A549 (cell line): ENCODE measurements at regions not wholly inside any gene's neighbourhood (a gene's known extent, or its start where the extent isn't known, plus 50 kb on each side); places are given as distances from the start of the nearest gene placed in this dataset.
A peak's percentile ranks its signal among the peaks of the same experiment; 100 is the strongest.
"Not testable (repeated sequence)": the region's sequence is repeated elsewhere in the genome, so short reads cannot be mapped to it uniquely, and the experiment has no call there.

ENCODE experiments used
- ATAC-seq, 2 experiments: fragments of 200-7000 bp in 1 of 2; fragments of >200 bp in 1 of 2; cut with Nextera tagmentation in 1 of 2; cut with Tn5 transposase in 1 of 2; 3 replicates each; pipeline versions ENCODE4 v1.8.0 to v1.9.1; 2018 to 2020; ENCODE audit warnings: mild to moderate bottlenecking in 1 of 2, moderate library complexity in 1 of 2
- CTCF ChIA-PET: fragments of 300-600 bp; sonication (Branson Sonifier 250); formaldehyde crosslinking; extraction: SDS; loops from one replicate; lab custom pipeline; 2021; ENCODE audit warnings: antibody characterized with exemption, inconsistent platforms; lab: Yijun Ruan, JAX
- POLR2A ChIA-PET: fragments of 350-600 bp; formaldehyde crosslinking; extraction: SDS; loops from one replicate; lab custom pipeline; 2021; ENCODE audit warnings: antibody characterized with exemption, inconsistent platforms; lab: Yijun Ruan, JAX
- DNase-seq, 2 experiments: peaks; one replicate each; pipeline versions ENCODE4 v3.0.0 to v3.0.0-alpha.2; 2011 to 2016; ENCODE audit warnings: low read depth in 1 of 2, low spot score in 1 of 2
- FAIRE-seq: peaks from 2 replicates; lab custom pipeline; 2011; peaks lifted over from hg19 to GRCh38; lab: Jason Lieb, UNC
- H3K27ac ChIP-seq, 2 experiments: fragments of >200 bp; sonication (Bioruptor Twin); formaldehyde crosslinking; 3 replicates each; pipeline ENCODE4 v1.5.1; 2016 to 2017
- H3K4me1 ChIP-seq: fragments of >200 bp; sonication (Bioruptor Twin); formaldehyde crosslinking; 3 replicates; pipeline ENCODE4 v1.6.1; 2016
- H3K4me2 ChIP-seq: fragments of >200 bp; sonication (Bioruptor Twin); formaldehyde crosslinking; 3 replicates; pipeline ENCODE4 v1.6.1; 2016
- H3K4me3 ChIP-seq: fragments of >200 bp; sonication (Bioruptor Twin); formaldehyde crosslinking; 3 replicates; pipeline ENCODE4 v1.5.1; 2016
- H3K9me3 ChIP-seq: fragments of >200 bp; sonication (Bioruptor Twin); formaldehyde crosslinking; 3 replicates; pipeline ENCODE4 v1.6.1; 2016
- CBX8 ChIP-seq: fragments of 200-600 bp; sonication (generic); IDR thresholded peaks from 2 replicates; pipeline ENCODE4 v1.6.1; 2016
- CEBPB ChIP-seq, 2 experiments: fragments of >200 bp in 1 of 2; sonication (Bioruptor Twin) in 1 of 2; formaldehyde crosslinking in 1 of 2; IDR thresholded peaks; 2 replicates each; pipeline ENCODE4 v1.6.1; 2012 to 2016
- CTCF ChIP-seq: fragments of >200 bp; sonication (Bioruptor Twin); formaldehyde crosslinking; IDR thresholded peaks from 3 replicates; pipeline ENCODE4 v1.5.1; 2016
- E2F6 ChIP-seq: IDR thresholded peaks from 2 replicates; pipeline ENCODE4 v1.6.1; 2012; ENCODE audit warnings: low read depth, borderline replicate concordance
- EHF ChIP-seq: fragments of 250-450 bp; sonication (Bioruptor Pico); IDR thresholded peaks from 2 replicates; pipeline ENCODE4 v1.5.0; 2020; ENCODE audit warnings: mild to moderate bottlenecking
- ESRRA ChIP-seq: fragments of 150-350 bp; IDR thresholded peaks from 2 replicates; pipeline ENCODE4 v1.6.1; 2014; ENCODE audit warnings: mild to moderate bottlenecking, low read length, borderline replicate concordance
- GATA3 ChIP-seq: IDR thresholded peaks from 2 replicates; pipeline ENCODE4 v1.6.1; 2012; ENCODE audit warnings: borderline replicate concordance
- HEYL ChIP-seq: fragments of 250-450 bp; sonication (Bioruptor Pico); IDR thresholded peaks from 2 replicates; pipeline ENCODE4 v1.8.0; 2021; ENCODE audit warnings: mild to moderate bottlenecking, moderate library complexity
- HOXB5 ChIP-seq: fragments of 250-450 bp; sonication (Bioruptor Pico); IDR thresholded peaks from 2 replicates; pipeline ENCODE4 v1.5.0; 2020; ENCODE audit warnings: mild to moderate bottlenecking, moderate library complexity
- JUNB ChIP-seq: fragments of >200 bp; sonication (Bioruptor Twin); formaldehyde crosslinking; IDR thresholded peaks from 2 replicates; pipeline ENCODE4 v1.6.1; 2016
- KDM1A ChIP-seq: fragments of 200-600 bp; sonication (generic); IDR thresholded peaks from 2 replicates; pipeline ENCODE4 v1.6.1; 2016; ENCODE audit warnings: low read depth, mild to moderate bottlenecking
- MAFK ChIP-seq: fragments of 450-650 bp; IDR thresholded peaks from 2 replicates; pipeline ENCODE4 v1.6.1; 2014; ENCODE audit not compliant: partially characterized antibody
- MYC ChIP-seq: IDR thresholded peaks from 2 replicates; pipeline ENCODE4 v1.6.1; 2012; ENCODE audit warnings: mild to moderate bottlenecking, inconsistent platforms, low read length, improper control_type of control experiment, borderline replicate concordance
- NR3C1 ChIP-seq: fragments of >200 bp; sonication (Bioruptor Twin); formaldehyde crosslinking; IDR thresholded peaks from 3 replicates; pipeline ENCODE4 v1.6.1; 2017
- PBX3 ChIP-seq: IDR thresholded peaks from 2 replicates; pipeline ENCODE4 v1.6.1; 2012
- POLR2AphosphoS2 ChIP-seq: conservative IDR thresholded peaks from 2 replicates; pipeline ENCODE4 v1.6.1; 2012; ENCODE audit warnings: low read length, improper control_type of control experiment, inconsistent platforms
- RAD21 ChIP-seq, 2 experiments: fragments of >200 bp in 1 of 2; sonication (Bioruptor Twin) in 1 of 2; formaldehyde crosslinking in 1 of 2; IDR thresholded peaks in 1 of 2; conservative IDR thresholded peaks in 1 of 2; 2 replicates in 1 of 2; 3 replicates in 1 of 2; pipeline ENCODE4 v1.6.1; 2012 to 2018; ENCODE audit warnings: inconsistent platforms in 1 of 2
- RARB ChIP-seq: fragments of 250-450 bp; sonication (Bioruptor Pico); IDR thresholded peaks from 2 replicates; pipeline ENCODE4 v1.8.0; 2021; ENCODE audit warnings: mild to moderate bottlenecking, moderate library complexity
- RCOR1 ChIP-seq: fragments of 150-350 bp; IDR thresholded peaks from 2 replicates; pipeline ENCODE4 v1.6.1; 2014; ENCODE audit warnings: antibody characterized with exemption, low read length, low read depth
- SMC3 ChIP-seq: fragments of >200 bp; sonication (Bioruptor Twin); formaldehyde crosslinking; IDR thresholded peaks from 3 replicates; pipeline ENCODE4 v1.6.1; 2018; ENCODE audit warnings: inconsistent platforms
- TFCP2L1 ChIP-seq: fragments of 250-450 bp; sonication (Bioruptor Pico); IDR thresholded peaks from 2 replicates; pipeline ENCODE4 v1.5.0; 2021; ENCODE audit warnings: mild to moderate bottlenecking
- ZFP36 ChIP-seq: fragments of 450-650 bp; IDR thresholded peaks from 2 replicates; pipeline ENCODE4 v1.6.1; 2014; ENCODE audit warnings: borderline replicate concordance; ENCODE audit not compliant: partially characterized antibody
- WGBS: methylation state at CpG from one replicate; pipeline ENCODE4 v1.1.6; 2017; ENCODE audit errors: missing lambda C conversion rate; 5-methylcytosine and 5-hydroxymethylcytosine counted together

- H3K4me3 ChIP-seq, DNase-seq, H3K9me3 ChIP-seq, FAIRE-seq, POLR2A ChIA-PET, ATAC-seq, H3K27ac ChIP-seq, H3K4me2 ChIP-seq, H3K4me1 ChIP-seq: not testable (repeated sequence)
- WGBS: 0% methylated on average over 3 of the region's 3 CpGs
- CTCF ChIA-PET: interaction anchor here (3.5 kb wide), 1 partner anchor 9 kb away, joined by 14 read pairs; no protein-coding TSS in a partner anchor
Observed at GRCh38 chrX:132302687-132303086, 83.4 kb upstream of the RAP2C start.

GRCh38 chrX:132294776-132295495, 75.7 kb upstream of the RAP2C start:
- DNase-seq: no peak
- WGBS: 44% methylated on average over 2 of the region's 2 CpGs
- CTCF ChIA-PET: interaction anchor here (2.6 kb wide), 1 partner anchor 9 kb away, joined by 14 read pairs; no protein-coding TSS in a partner anchor

GRCh38 chrX:132294192-132294591, 74.9 kb upstream of the RAP2C start:
- no peak for DNase-seq
- ChIA-PET POLR2A (no interaction called here), CTCF (interaction anchor here (1.8 to 2.6 kb wide), 3 partner anchors 10 to 327 kb away, joined by 5 to 14 read pairs (median 6); no protein-coding TSS in a partner anchor)
- Histone ChIP-seq H3K4me2 (no peak overlapping the region), H3K4me3 (no peak overlapping the region), H3K4me1 (no peaks in the 10 kb centered on the region), H3K27ac (no peak overlapping the region), H3K9me3 (no peaks in the 10 kb centered on the region)
- no peak for ATAC-seq
- FAIRE-seq: no peak
- WGBS: 0% methylated on average over 1 of the region's 1 CpG
- TF ChIP-seq CEBPB (IDR thresholded peaks at IDR 0.05) (no peak), E2F6 (no peak), ZFP36 (no peak)

More at GRCh38 chrX:132294776-132295495, 75.7 kb upstream of the RAP2C start:
- TF ChIP-seq GATA3: no peak
- TF ChIP-seq JUNB: no peak
- no peak for TF ChIP-seq RARB
- no peak for TF ChIP-seq HEYL (CRISPR knock-in tag)
- TF ChIP-seq HOXB5: no peak
- no peak for TF ChIP-seq NR3C1
- TF ChIP-seq MAFK: no peak
- TF ChIP-seq PBX3: no peak
- no peak for TF ChIP-seq ESRRA
- TF ChIP-seq SMC3: no peak
- TF ChIP-seq TFCP2L1 (CRISPR knock-in tag): no peak
- TF ChIP-seq KDM1A: no peak
- no peak for TF ChIP-seq RCOR1
- no peak for TF ChIP-seq CBX8
- TF ChIP-seq POLR2AphosphoS2: no peak
- no peak for TF ChIP-seq EHF (CRISPR knock-in tag)
- H3K27ac ChIP-seq: no peak overlapping the region
- no peaks in the 10 kb centered on the region for H3K9me3 ChIP-seq
- POLR2A ChIA-PET: no interaction called here
- FAIRE-seq (no peak), ATAC-seq (no peak)
- H3K4me2 ChIP-seq: no peak overlapping the region
- H3K4me3 ChIP-seq: no peak overlapping the region
- H3K4me1 ChIP-seq: no peaks in the 10 kb centered on the region

GRCh38 chrX:132292793-132293192, 73.5 kb upstream of the RAP2C start:
- peak; percentile 29 to 46 for DNase-seq
- CTCF ChIA-PET: interaction anchor here (0.6 to 2.6 kb wide), 23 partner anchors 10 to 451 kb away, joined by 3 to 16 read pairs (median 5); no protein-coding TSS in a partner anchor
- peak; percentile 70 to 80; a peak in 5 of 6 replicates for ATAC-seq
- Histone ChIP-seq H3K4me3 (no peak overlapping the region), H3K4me2 (no peak overlapping the region), H3K9me3 (no peaks in the 10 kb centered on the region), H3K27ac (no peak overlapping the region)
- peak; percentile 97 for FAIRE-seq
- POLR2A ChIA-PET: no interaction called here
- peak; percentile 59 for TF ChIP-seq CTCF
- no peak for TF ChIP-seq MYC
- TF ChIP-seq RAD21 (conservative IDR thresholded peaks at IDR 0.05 in 1 of 2, IDR thresholded peaks at IDR 0.05 in 1 of 2): peak; percentile 45 to 51; a peak in 4 of 5 replicates
- peak; percentile 44; the same call in 1 of the 3 replicates for TF ChIP-seq SMC3
- TF ChIP-seq, all 56 proteins: peak for 3
- no peaks in the 10 kb centered on the region for H3K4me1 ChIP-seq
- WGBS: 0% methylated on average over 5 of the region's 5 CpGs
